ENCODE measurements at regions not wholly inside any gene's neighbourhood (a gene's known extent, or its start where the extent isn't known, plus 50 kb on each side); places are given as distances from the start of the nearest gene placed in this dataset.

DNA sequence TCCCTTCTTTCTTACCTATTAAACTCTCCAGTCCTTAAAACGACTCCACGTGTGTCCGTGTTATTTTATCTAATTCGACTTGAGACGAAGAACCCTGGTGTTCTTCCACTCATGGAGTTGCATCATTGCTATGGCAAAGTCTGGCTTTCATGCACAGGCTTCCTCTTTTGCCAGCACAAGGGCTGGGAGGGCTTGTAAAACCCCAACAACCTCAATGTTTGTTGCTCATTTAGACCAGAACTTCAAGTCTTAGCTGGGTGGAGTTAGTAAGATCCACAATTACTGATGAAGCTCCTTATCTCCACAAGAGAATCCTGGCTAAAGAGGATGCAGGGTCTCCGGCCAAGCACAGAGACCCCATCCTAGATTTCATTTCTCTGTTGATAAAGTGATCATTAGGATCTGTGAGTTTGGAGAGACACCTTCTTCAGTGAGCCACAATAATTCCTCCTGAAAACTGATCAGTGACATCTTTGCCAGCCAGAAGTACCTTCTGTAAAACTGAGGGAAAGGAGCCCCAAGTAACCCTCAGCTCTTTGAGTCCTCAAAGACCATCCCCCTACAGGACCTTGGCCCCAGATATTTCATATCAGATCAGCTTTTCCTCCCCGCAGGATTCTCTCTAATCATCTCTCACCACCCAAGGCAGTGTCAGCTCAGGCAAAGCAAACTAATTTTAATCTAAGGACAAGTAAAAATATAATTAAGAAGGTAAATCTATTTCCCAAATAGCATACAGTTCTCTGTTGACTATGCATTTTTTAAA is 514.6 kb downstream of the FUT8 start:
- Histone ChIP-seq H3K4me2 (ENCODE audit: low read depth, low read length) (no peak overlapping the region), H3K36me3 (ENCODE audit: control insufficient read depth, insufficient read depth, low read length) (no peaks in the 10 kb centered on the region), H2BK15ac (ENCODE audit: low read depth, low read length) (no peak overlapping the region), H4K8ac (ENCODE audit: low read depth in 2 of 2, low read length in 2 of 2) (no peak overlapping the region), H3K9ac (ENCODE audit: low read depth, low read length) (no peak overlapping the region), H2AK9ac (replicated peaks; ENCODE audit: low read depth, low read length, poor library complexity) (no peak overlapping the region), H2BK120ac (ENCODE audit: low read depth, low read length) (no peak overlapping the region), H2BK20ac (ENCODE audit: low read depth, low read length) (no peak overlapping the region), H3K9me1 (ENCODE audit: insufficient read depth, low read length) (no peaks in the 10 kb centered on the region), H3K4me3 (ENCODE audit: insufficient read depth, low read depth, low read length) (no peak overlapping the region), H2AK5ac (ENCODE audit: low read depth, low read length) (no peak overlapping the region), H3K14ac (replicated peaks; ENCODE audit: low read depth, low read length) (no peak overlapping the region), H4K5ac (ENCODE audit: low read depth, low read length) (no peak overlapping the region), H3K4ac (ENCODE audit: low read depth, low read length) (no peak overlapping the region), H3K9me3 (ENCODE audit: control insufficient read depth, insufficient read depth, low read length) (no peaks in the 10 kb centered on the region), H4K91ac (ENCODE audit: insufficient read depth, low read depth, low read length) (no peak overlapping the region), H3K27me3 (ENCODE audit: control insufficient read depth, insufficient read depth, low read length) (no peaks in the 10 kb centered on the region), H3K27ac (ENCODE audit: insufficient read depth, low read length) (no peak overlapping the region), H2AFZ (replicated peaks; ENCODE audit: low read length, poor library complexity) (no peak overlapping the region), H3K56ac (ENCODE audit: extremely low read depth, insufficient read depth, low read length) (no peak overlapping the region), H3K23ac (ENCODE audit: low read depth, low read length) (no peak overlapping the region), H4K20me1 (ENCODE audit: insufficient read depth, low read length) (no peaks in the 10 kb centered on the region), H3K79me1 (ENCODE audit: low read depth in 1 of 2, low read length in 2 of 2) (no peaks in the 10 kb centered on the region), H2BK5ac (ENCODE audit: low read depth, low read length, poor library complexity, severe bottlenecking) (no peak overlapping the region), H3K18ac (ENCODE audit: low read depth, low read length) (no peak overlapping the region), H3K4me1 (ENCODE audit: control insufficient read depth, insufficient read depth, low read length) (no peaks in the 10 kb centered on the region)
- CTCF ChIA-PET = no interaction called here
- DNase-seq = no peak
- dilution Hi-C loops (cut with HindIII; ENCODE audit: low sequenced_read_pairs, unreplicated experiment) = no loop called here
- in situ Hi-C loops (cut with MboI; ENCODE audit: low sequenced_read_pairs) = no loop called here
- no peak for ATAC-seq (ENCODE audit: low read depth)
- intact Hi-C loops (cut with micrococcal nuclease) = no loop called here
- 60% methylated on average over 1 of the region's 7 CpGs; no CpG with 5 or more reads in 1 of the 2 experiments for WGBS, 2 experiments (ENCODE audit: extremely low coverage in 2 of 2, insufficient read length in 1 of 2)
- no peak for TF ChIP-seq MXI1 (IDR thresholded peaks at IDR 0.05; ENCODE audit: borderline replicate concordance, low read depth, low read length)
- TF ChIP-seq POLR2A (IDR thresholded peaks at IDR 0.05; ENCODE audit: low read depth, low read length) = no peak
- TF ChIP-seq, protein P1, sequence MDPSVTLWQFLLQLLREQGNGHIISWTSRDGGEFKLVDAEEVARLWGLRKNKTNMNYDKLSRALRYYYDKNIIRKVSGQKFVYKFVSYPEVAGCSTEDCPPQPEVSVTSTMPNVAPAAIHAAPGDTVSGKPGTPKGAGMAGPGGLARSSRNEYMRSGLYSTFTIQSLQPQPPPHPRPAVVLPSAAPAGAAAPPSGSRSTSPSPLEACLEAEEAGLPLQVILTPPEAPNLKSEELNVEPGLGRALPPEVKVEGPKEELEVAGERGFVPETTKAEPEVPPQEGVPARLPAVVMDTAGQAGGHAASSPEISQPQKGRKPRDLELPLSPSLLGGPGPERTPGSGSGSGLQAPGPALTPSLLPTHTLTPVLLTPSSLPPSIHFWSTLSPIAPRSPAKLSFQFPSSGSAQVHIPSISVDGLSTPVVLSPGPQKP (IDR thresholded peaks at IDR 0.05; ENCODE audit: borderline replicate concordance, low read depth, low read length) = no peak
- no TSS peak for BruUV-seq (replicated peaks)
- POLR2A ChIA-PET (ENCODE audit: unreplicated experiment) = no interaction called here
